ENCODE measurements at regions not wholly inside any gene's neighbourhood (a gene's known extent, or its start where the extent isn't known, plus 50 kb on each side); places are given as distances from the start of the nearest gene placed in this dataset.

DNA sequence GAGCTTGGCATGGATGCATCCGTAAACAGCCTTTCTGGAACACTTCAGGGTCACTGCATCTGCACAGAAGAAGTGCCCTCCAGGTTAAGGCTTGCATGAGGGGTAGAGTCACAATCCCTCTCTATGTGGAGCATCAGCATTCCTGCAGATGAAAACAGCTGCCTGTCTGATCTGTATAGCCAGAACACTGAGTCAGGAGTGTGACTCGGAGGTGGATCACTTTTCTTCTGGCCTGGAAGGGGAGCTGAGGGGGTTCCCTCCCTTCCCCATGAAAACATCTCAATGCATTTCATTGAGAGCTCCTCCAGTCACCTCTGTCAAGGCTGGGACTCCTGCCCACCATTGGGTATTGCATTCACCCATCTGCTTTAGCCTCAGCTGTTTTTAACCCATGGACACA is 72.5 kb upstream of the SERPINE2 start:
- H3T11ph ChIP-seq (ENCODE audit: low read length) = no peak overlapping the region
- no peaks in the 10 kb centered on the region for H3K27me3 ChIP-seq (ENCODE audit: insufficient read depth, low read length)
- H3K4me1 Mint-ChIP-seq = peaks cover 7 to 13% of the 10 kb centered on the region in 2 experiments
- no peaks in the 10 kb centered on the region for H3K79me1 ChIP-seq (ENCODE audit: insufficient read depth, low read depth, low read length, poor library complexity, severe bottlenecking)
- no peaks in the 10 kb centered on the region; the same call in 1 of the 2 replicates for H3K4me1 ChIP-seq (ENCODE audit: insufficient read depth, low read length)
- no peaks in the 10 kb centered on the region for H4K20me1 ChIP-seq (ENCODE audit: control insufficient read depth, insufficient read depth, insufficient read length)
- no peak overlapping the region for H2BK12ac ChIP-seq (ENCODE audit: insufficient read length, low read depth, low read length)
- H3K4me3 Mint-ChIP-seq = no peak overlapping the region
- no peak overlapping the region for H2BK5ac ChIP-seq (ENCODE audit: insufficient read length, low read length)
- H3K36me3 Mint-ChIP-seq (ENCODE audit: insufficient read depth in 1 of 3, low read depth in 3 of 3) = peaks cover 0 to 11% (median 7%) of the 10 kb centered on the region in 3 experiments; a peak in 5 of 7 replicates
- H4K91ac ChIP-seq (ENCODE audit: insufficient read length, low read depth, low read length) = no peak overlapping the region
- no peak overlapping the region for H4K8ac ChIP-seq (replicated peaks; ENCODE audit: insufficient read length, low read depth, low read length)
- H3K79me2 ChIP-seq (ENCODE audit: insufficient read depth, low read length) = no peaks in the 10 kb centered on the region
- H4K5ac ChIP-seq (ENCODE audit: insufficient read length, low read depth, low read length) = no peak overlapping the region
- H3K18ac ChIP-seq (ENCODE audit: insufficient read length, low read depth, low read length) = no peak overlapping the region
- H3K56ac ChIP-seq (ENCODE audit: insufficient read length, low read depth, low read length) = no peak overlapping the region
- no peak overlapping the region for H2BK20ac ChIP-seq (ENCODE audit: low read depth, low read length, poor library complexity, severe bottlenecking)
- no peak overlapping the region for H3K4ac ChIP-seq (ENCODE audit: low read depth, low read length)
- no peaks in the 10 kb centered on the region; the same call in 1 of the 2 replicates for H3K27me3 Mint-ChIP-seq (ENCODE audit: low read depth)
- no peak overlapping the region for H3K4me2 ChIP-seq (ENCODE audit: insufficient read depth, insufficient read length, low read length)
- peaks cover 10 to 13% of the 10 kb centered on the region in 2 experiments for H3K9me3 Mint-ChIP-seq
- no peak overlapping the region for H3K14ac ChIP-seq (ENCODE audit: insufficient read depth, low read length)
- no peak for DNase-seq
- H3K27ac Mint-ChIP-seq = no peak overlapping the region
- H3K9me3 ChIP-seq (ENCODE audit: control insufficient read depth, low read depth, low read length) = no peaks in the 10 kb centered on the region
- H3K23me2 ChIP-seq (ENCODE audit: insufficient read length, low read depth, low read length, poor library complexity, severe bottlenecking) = no peaks in the 10 kb centered on the region
- TF ChIP-seq, protein P1, sequence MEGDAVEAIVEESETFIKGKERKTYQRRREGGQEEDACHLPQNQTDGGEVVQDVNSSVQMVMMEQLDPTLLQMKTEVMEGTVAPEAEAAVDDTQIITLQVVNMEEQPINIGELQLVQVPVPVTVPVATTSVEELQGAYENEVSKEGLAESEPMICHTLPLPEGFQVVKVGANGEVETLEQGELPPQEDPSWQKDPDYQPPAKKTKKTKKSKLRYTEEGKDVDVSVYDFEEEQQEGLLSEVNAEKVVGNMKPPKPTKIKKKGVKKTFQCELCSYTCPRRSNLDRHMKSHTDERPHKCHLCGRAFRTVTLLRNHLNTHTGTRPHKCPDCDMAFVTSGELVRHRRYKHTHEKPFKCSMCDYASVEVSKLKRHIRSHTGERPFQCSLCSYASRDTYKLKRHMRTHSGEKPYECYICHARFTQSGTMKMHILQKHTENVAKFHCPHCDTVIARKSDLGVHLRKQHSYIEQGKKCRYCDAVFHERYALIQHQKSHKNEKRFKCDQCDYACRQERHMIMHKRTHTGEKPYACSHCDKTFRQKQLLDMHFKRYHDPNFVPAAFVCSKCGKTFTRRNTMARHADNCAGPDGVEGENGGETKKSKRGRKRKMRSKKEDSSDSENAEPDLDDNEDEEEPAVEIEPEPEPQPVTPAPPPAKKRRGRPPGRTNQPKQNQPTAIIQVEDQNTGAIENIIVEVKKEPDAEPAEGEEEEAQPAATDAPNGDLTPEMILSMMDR (conservative IDR thresholded peaks at IDR 0.05) = no peak
- H3K9ac ChIP-seq (ENCODE audit: extremely low read depth, insufficient read length, low read length) = no peak overlapping the region
- no peak overlapping the region for H3K23ac ChIP-seq (ENCODE audit: insufficient read length, low read depth, low read length)
- no peak overlapping the region for H3K27ac ChIP-seq (ENCODE audit: insufficient read length, low read depth, low read length)
- no peak overlapping the region for H2BK15ac ChIP-seq (ENCODE audit: low read depth, low read length)
- no peak overlapping the region for H2AK5ac ChIP-seq (ENCODE audit: insufficient read length, low read length)
- H2BK120ac ChIP-seq (ENCODE audit: low read depth, low read length, poor library complexity, severe bottlenecking) = no peak overlapping the region
- no peak overlapping the region for H2AFZ ChIP-seq (ENCODE audit: low read length)
- WGBS (ENCODE audit: extremely low coverage, insufficient read length, low lambda C conversion rate) = no CpG with 5 or more reads among the region's 2 CpGs

Measured in H9 (cell line).